ENCODE measurements at regions not wholly inside any gene's neighbourhood (a gene's known extent, or its start where the extent isn't known, plus 50 kb on each side); places are given as distances from the start of the nearest gene placed in this dataset.

- TF ChIP-seq CTCF (IDR thresholded peaks at IDR 0.05; ENCODE audit: poor library complexity, severe bottlenecking) (no peak), REST (IDR thresholded peaks at IDR 0.05; ENCODE audit: borderline replicate concordance) (no peak), TAF1 (IDR thresholded peaks at IDR 0.05; ENCODE audit: low read depth) (no peak), MXI1 (conservative IDR thresholded peaks at IDR 0.05; ENCODE audit: poor library complexity, severe bottlenecking) (no peak), POLR2AphosphoS5 (IDR thresholded peaks at IDR 0.05) (no peak), EZH2 (IDR thresholded peaks at IDR 0.05; ENCODE audit: borderline replicate concordance, insufficient read depth, low read length, poor library complexity, severe bottlenecking) (no peak), EP300 (conservative IDR thresholded peaks at IDR 0.05; ENCODE audit: poor library complexity, severe bottlenecking) (no peak)
These were observed 1148.8 kb upstream of the ADGRL4 start for GRCh38 chr1:80155371-80155770.

Data from neural cell (in vitro differentiated cells).